Breast epithelium (tissue), 4 donors: ENCODE measurements at regions not wholly inside any gene's neighbourhood (a gene's known extent, or its start where the extent isn't known, plus 50 kb on each side); places are given as distances from the start of the nearest gene placed in this dataset.

Experiments
- DNase-seq, 2 donors: peaks; one replicate each; pipeline ENCODE4 v3.0.0-alpha.2; 2019; ENCODE audit warnings: low spot score in 2 of 2
- H3K27ac ChIP-seq, 2 donors: fragments of 200-600 bp; sonication (generic) in 1 of 2; one replicate each; pipeline ENCODE4 v1.5.1; 2016 to 2019; ENCODE audit warnings: mild to moderate bottlenecking in 1 of 2
- H3K27me3 ChIP-seq, 2 donors: fragments of 200-600 bp; sonication (generic) in 1 of 2; one replicate each; pipeline versions ENCODE4 v1.5.1 to v1.6.0; 2017 to 2019; ENCODE audit warnings: control low read depth in 1 of 2, mild to moderate bottlenecking in 1 of 2
- H3K36me3 ChIP-seq: fragments of 200-600 bp; one replicate; pipeline ENCODE4 v1.5.1; 2019
- H3K4me1 ChIP-seq, 2 donors: fragments of 200-600 bp; sonication (generic); one replicate each; pipeline ENCODE4 v1.5.1; 2016 to 2019; ENCODE audit warnings: control low read depth in 1 of 2
- H3K4me3 ChIP-seq, 3 donors: fragments of 200-600 bp; sonication (generic); 1 replicate in 2 of 3; 2 replicates in 1 of 3; pipeline ENCODE4 v1.5.1; 2016 to 2019; ENCODE audit warnings: mild to moderate bottlenecking in 3 of 3, moderate library complexity in 2 of 3
- H3K9me3 ChIP-seq, 2 donors: fragments of 200-600 bp; sonication (generic) in 1 of 2; one replicate each; pipeline ENCODE4 v1.5.1; 2016 to 2019; ENCODE audit warnings: control low read depth in 1 of 2
- CTCF ChIP-seq, 3 donors: fragments of 450-650 bp; IDR thresholded peaks; one replicate each; pipeline ENCODE4 v1.5.1; 2016 to 2017; ENCODE audit warnings: antibody characterized with exemption in 3 of 3, mild to moderate bottlenecking in 3 of 3, moderate library complexity in 3 of 3
- POLR2A ChIP-seq: fragments of 450-650 bp; IDR thresholded peaks from one replicate; pipeline ENCODE4 v1.6.1; 2016; ENCODE audit warnings: antibody characterized with exemption, mild to moderate bottlenecking, moderate library complexity
- POLR2AphosphoS5 ChIP-seq, 3 donors: sonication (generic); formaldehyde crosslinking; IDR thresholded peaks; one replicate each; pipeline ENCODE4 v1.6.1; 2017; ENCODE audit warnings: antibody characterized with exemption in 3 of 3
- intact Hi-C: fragments of 100-400 bp; cut with DNase I; formaldehyde crosslinking; loops from one replicate; pipeline ENCODE4 v1.15.1; 2023; ENCODE audit warnings: low total_unique reads

DNA sequence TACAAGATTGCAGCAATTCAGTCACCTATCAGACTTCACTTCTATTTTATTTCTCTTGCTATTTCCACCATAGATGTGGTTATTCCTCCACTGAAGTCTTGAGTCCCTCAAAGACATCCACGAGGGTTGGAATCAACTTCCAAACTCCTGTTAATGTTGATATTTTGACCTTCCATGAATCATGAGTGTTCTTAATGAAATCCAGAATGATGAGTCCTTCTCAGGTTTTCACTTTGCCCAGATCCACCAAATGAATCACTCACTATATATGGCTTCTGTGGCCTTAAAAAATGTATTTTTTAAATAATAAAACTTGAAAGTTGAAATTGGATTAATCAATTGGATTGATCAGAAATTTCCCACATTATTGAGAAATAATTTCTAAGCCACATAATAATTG, 1821.0 kb downstream of the EFNA5 start:
- no peaks in the 10 kb centered on the region for H3K27me3 ChIP-seq
- H3K36me3 ChIP-seq = no peaks in the 10 kb centered on the region
- DNase-seq = no peak
- TF ChIP-seq POLR2A = no peak
- TF ChIP-seq CTCF (IDR thresholded peaks at IDR 0.05) = no peak
- no peak for TF ChIP-seq POLR2AphosphoS5 (IDR thresholded peaks at IDR 0.05)
- intact Hi-C loops = no loop called here
- H3K4me1 ChIP-seq = no peaks in the 10 kb centered on the region
- H3K27ac ChIP-seq = no peak overlapping the region
- no peaks in the 10 kb centered on the region for H3K9me3 ChIP-seq
- no peak overlapping the region for H3K4me3 ChIP-seq

DNA sequence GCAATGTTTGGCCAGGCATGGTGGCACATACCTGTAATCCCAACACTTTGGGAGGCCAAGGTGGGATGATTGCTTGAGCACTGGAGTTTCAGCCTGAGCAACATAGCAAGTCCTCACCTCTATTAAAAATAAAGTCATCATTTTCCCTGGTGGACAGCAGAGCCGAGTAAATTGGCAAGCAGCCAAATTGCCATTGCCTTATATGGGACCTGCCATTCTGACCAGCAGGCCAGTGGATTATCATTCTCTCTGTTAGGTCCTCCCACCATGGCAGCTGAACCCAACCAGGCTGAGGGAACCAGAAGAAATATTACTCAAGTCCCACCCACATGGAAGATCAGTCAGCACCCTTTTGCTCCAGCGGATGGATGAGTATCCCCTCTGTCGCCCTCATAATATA, 1829.9 kb downstream of the EFNA5 start:
- H3K36me3 ChIP-seq = no peaks in the 10 kb centered on the region
- no peaks in the 10 kb centered on the region for H3K27me3 ChIP-seq
- TF ChIP-seq POLR2AphosphoS5 (IDR thresholded peaks at IDR 0.05) (no peak), POLR2A (no peak), CTCF (IDR thresholded peaks at IDR 0.05) (no peak)
- H3K9me3 ChIP-seq = no peaks in the 10 kb centered on the region
- H3K27ac ChIP-seq = no peak overlapping the region
- DNase-seq = no peak
- H3K4me1 ChIP-seq = no peaks in the 10 kb centered on the region
- intact Hi-C loops = loop anchor here (5.0 kb wide), 1 partner anchor 553 kb away; no protein-coding TSS in a partner anchor
- no peak overlapping the region for H3K4me3 ChIP-seq

DNA sequence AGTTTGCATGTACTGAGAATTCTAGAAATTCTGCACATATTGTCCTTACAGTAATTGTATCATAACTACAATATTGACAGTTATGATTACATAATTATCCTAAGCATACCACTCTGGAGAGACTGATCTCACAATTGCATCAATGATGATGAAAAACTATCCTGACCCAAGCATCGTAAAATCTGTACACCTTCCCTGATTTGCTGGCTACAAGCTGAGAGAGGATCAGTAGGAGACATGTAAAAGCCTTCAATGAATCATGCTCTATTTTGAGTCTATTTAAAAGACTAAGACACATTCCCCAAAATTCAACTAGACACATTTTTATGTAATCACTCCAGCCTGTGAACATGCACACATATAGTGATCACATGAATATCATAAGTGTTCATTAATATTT, 1833.8 kb downstream of the EFNA5 start:
- intact Hi-C loops = no loop called here
- Histone ChIP-seq H3K27ac (no peak overlapping the region), H3K4me1 (no peaks in the 10 kb centered on the region), H3K36me3 (no peaks in the 10 kb centered on the region), H3K9me3 (no peaks in the 10 kb centered on the region), H3K27me3 (no peaks in the 10 kb centered on the region), H3K4me3 (no peak overlapping the region)
- no peak for DNase-seq
- no peak for TF ChIP-seq POLR2A
- no peak for TF ChIP-seq POLR2AphosphoS5 (IDR thresholded peaks at IDR 0.05)
- no peak for TF ChIP-seq CTCF (IDR thresholded peaks at IDR 0.05)

DNA sequence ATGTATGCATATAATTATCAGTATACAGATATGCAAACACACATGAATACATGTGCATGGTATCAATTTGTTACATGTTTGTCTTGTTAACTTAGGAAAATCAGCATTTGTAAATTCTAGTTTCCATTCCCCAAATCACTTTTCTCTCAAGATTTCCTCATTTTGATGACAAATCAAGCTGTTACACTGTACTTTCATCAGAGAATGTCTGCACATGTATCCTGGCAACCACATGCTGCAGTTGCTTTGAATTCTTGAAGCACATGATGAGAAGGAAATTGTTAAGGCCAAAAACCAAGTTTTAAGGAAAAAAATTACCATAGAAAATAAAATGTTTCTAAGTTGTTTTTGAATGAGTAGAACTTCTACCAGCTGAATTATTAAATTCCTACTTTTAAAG, 1834.5 kb downstream of the EFNA5 start:
- intact Hi-C loops = no loop called here
- DNase-seq = no peak
- Histone ChIP-seq H3K27ac (no peak overlapping the region), H3K27me3 (no peaks in the 10 kb centered on the region), H3K4me3 (no peak overlapping the region), H3K9me3 (no peaks in the 10 kb centered on the region), H3K4me1 (no peaks in the 10 kb centered on the region), H3K36me3 (no peaks in the 10 kb centered on the region)
- TF ChIP-seq CTCF (IDR thresholded peaks at IDR 0.05) (no peak), POLR2AphosphoS5 (IDR thresholded peaks at IDR 0.05) (no peak), POLR2A (no peak)

- Histone ChIP-seq H3K27me3 (no peaks in the 10 kb centered on the region), H3K4me1 (no peaks in the 10 kb centered on the region), H3K4me3 (no peak overlapping the region), H3K9me3 (no peaks in the 10 kb centered on the region), H3K36me3 (no peaks in the 10 kb centered on the region), H3K27ac (no peak overlapping the region)
- DNase-seq = no peak
- TF ChIP-seq POLR2AphosphoS5 (IDR thresholded peaks at IDR 0.05) (no peak), CTCF (IDR thresholded peaks at IDR 0.05) (no peak), POLR2A (no peak)
- intact Hi-C loops = no loop called here
Measured at GRCh38 chr5:105828821-105829220, 1841.9 kb downstream of the EFNA5 start.
